CD4-positive, alpha-beta T cell treated with Interleukin-12 subunit alpha and Interleukin-12 subunit beta, for 1 hour (primary cell): ENCODE measurements at regions not wholly inside any gene's neighbourhood (a gene's known extent, or its start where the extent isn't known, plus 50 kb on each side); places are given as distances from the start of the nearest gene placed in this dataset.
"Not testable (repeated sequence)": the region's sequence is repeated elsewhere in the genome, so short reads cannot be mapped to it uniquely, and the experiment has no call there.

ENCODE experiments used
- DNase-seq: peaks from one replicate; pipeline ENCODE4 v3.0.0-alpha.2; 2020

DNA sequence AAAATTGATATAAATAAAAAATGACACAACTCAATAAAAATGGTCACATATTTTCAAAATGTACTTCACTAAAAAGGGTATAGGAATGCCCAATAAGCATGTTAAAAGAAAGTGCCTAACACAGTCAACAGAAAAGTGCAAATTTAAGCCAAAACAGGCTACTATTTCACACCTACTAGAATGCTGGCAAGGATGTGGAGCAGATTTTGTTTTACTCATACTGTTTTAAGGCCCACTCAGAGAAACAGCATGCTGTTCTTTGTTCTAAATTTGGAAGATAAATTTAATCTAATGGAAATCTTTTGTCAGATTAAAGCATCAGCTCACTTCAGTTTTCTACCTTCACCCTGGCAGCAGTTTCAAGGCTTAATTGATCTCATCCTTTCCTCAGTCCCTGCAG is 576.8 kb upstream of the HS3ST1 start:
- DNase-seq: no peak

DNA sequence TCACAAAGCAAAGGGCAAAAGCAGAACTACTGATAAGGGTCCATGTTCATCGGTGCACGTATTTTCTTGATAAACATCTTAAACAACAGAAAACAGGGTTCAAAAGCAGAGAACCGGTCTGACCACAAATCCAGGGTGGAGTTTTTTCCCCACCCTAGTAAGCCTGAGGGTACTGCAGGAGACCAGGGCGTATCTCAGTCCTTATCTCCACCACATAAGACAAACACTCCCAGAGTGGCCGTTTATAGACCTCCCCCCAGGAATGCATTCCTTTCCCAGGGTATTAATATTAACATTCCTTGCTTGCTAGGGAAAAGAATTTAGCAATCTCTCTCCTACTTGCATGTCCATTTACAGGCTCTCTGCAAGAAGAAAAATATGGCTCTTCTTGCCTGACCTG is 567.9 kb upstream of the HS3ST1 start:
- not testable (repeated sequence) for DNase-seq

DNA sequence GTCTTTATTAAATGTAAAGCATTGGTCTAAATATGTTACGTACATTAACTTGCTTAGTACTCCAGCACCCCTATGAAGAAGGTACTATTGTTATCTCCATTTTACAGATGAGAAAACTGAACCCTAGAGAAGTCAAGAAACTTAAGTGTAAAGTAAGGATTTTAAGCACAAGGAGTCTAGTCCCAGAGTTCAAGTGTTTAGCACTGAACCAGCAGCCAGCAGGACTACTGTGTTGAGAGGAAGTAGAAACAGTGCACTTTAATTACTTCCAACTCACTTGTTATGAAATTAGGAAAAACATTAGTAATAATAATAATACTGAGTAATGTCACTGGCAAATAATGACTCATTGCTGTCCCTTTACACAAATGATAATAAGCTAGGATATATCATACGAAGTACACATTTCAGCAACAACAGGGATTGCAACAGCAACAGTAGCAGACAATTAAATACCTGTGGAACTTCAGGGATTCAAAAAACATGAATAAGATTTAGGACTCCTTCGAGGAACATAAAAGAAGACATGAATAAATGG is 548.1 kb upstream of the HS3ST1 start:
- no peak for DNase-seq

DNA sequence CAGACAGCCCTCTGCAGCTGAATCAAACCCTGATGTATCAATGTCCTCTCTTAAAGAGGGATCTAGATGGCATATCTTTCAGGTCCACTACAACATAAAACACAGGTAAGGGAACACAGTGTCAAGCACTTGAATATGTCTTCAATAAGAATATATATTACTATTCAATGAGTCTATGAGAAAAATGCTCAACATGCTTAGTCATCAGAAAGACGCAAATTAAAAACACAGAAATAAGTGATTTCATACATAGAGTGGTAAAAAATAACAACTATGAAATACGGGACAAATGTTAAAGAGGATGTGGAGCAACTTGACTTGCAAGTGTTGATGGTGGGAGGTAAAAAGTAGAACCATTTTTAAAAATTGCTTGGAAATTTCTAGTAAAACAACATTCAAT is 544.6 kb upstream of the HS3ST1 start:
- DNase-seq: no peak

DNA sequence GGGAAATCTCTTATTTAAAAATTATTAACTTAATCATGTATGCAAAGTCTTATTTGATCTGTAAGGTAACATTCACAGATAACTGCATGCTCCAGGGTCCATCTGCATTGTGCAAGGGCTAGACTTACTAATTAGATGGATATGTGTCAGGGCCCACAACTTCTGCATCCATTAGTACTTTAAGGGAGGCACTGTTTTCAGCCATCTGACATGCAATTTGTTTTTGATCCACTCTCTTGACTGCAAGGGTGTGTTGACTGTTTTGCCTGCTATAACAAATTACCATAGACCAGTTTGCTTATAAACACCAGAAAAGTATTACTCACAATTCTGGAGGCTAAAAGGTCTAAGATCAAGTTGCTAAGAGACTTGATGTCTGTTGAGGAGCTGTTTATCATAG is 542.1 kb upstream of the HS3ST1 start:
- DNase-seq: no peak

DNA sequence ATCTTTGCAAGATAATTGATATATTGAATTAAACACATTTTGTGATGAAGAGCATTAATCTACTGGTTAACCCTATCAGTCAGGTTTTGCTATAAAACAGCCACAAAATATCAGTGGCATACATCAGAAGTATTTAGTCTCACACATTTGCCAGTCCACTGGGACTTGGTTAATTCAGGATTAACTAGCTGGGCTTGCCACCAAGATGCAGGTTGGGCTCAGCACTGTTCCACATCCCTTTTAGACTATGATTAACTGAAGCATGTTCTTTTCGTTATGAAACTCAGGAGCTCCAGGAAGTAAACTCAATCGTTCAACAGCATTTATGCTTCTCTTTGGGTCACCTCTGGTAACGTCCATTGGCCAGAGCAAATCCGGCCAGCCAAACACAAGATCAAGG is 538.1 kb upstream of the HS3ST1 start:
- no peak for DNase-seq

DNA sequence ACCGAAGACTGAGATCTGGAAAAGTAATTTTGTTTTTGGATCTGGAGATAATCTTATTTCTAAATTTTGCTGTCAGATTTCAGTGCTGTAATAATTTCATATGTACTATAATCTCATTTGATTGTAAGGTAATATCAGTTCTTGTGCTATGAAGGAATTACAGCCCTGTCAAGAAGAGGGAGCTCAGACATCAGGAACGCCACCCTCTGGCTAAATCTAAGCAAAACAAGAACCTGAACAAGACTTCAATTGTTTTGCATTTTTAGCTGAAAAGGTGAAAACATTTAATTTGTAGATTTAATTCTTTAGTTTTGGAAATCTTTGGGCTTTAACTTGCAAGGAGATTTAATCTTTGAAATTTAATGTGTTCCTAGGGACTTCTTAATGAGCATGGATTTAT is 525.4 kb upstream of the HS3ST1 start:
- no peak for DNase-seq

DNA sequence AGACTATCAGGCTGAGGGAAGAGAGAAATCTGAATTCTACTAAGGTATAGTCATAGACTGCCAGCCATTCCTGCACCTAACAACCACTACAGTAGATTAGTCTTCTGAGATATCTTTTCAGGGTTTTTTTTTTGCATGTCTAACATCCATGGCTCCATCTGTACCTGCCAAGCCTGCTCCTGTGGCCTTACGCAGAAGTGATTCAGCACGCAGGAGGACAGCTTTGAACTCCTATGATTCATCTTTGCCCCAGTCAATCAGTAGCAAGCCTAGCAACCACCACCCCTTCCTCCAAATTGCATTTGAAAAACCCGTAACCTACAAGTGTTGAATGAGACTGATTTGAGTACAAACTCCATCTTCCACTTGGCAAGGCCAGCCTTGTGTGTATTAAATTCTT is 520.7 kb upstream of the HS3ST1 start:
- DNase-seq: no peak

DNA sequence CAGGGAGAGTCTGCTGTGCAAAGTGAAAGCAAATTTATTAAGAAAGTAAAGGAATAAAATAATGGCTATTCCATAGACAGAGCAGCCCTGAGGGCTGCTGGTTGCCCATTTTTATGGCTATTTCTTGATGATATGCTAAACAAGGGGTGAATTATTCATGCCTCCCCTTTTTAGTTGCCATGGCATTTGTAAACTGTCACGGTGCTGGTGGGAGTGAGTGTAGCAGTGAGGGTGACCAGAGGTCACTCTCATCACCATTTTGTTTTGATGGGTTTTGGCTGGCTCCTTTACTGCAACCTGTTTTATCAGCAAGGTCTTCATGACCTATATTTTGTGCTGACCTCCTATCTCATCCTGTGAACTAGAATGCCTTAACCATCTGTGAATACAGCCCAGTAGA is 518.9 kb upstream of the HS3ST1 start:
- not testable (repeated sequence) for DNase-seq

DNA sequence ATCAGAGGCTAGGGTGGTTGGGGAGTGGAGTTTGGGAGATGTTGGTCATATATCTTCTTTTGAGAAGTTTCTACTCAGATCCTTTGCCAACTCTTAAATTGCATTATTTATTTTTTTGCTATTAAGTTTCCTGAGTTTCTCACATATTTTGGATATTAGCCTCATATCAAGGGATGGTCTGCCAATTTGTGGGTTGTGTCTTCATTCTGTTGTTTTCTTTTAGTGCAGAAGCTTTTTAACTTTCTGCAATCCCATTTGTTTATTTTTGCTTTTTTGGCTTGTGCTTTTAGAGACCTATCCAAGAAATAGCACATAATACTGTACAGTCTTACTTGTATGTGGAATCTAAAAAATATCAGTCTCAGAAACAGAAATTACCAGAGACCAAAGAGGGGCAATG is 509.2 kb upstream of the HS3ST1 start:
- DNase-seq: no peak

DNA sequence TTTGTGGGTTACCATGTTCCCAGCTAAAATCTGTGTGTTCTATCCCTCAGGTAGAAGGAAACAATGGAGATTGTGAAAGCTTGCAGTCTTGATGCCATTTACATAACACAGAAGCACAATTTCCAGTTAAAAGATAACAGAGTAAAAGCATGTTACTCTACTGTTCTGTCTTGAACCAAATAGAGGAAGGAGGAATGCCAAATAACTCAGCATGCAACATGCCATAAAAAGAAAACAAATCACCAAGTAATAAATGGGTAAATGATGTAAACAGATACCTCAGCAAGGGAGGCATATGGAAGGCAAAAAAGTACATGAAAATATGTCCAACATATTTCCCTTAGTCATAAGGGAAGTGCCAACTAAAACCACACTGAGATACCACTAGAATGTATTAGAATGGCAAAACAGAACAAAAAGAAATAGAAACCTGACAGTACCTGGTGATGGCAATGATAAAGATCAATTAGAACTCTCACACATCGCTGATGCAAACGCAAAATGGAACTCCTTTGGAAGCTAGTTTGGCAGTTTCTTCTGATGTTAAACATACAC is 502.6 kb upstream of the HS3ST1 start:
- no peak for DNase-seq

DNA sequence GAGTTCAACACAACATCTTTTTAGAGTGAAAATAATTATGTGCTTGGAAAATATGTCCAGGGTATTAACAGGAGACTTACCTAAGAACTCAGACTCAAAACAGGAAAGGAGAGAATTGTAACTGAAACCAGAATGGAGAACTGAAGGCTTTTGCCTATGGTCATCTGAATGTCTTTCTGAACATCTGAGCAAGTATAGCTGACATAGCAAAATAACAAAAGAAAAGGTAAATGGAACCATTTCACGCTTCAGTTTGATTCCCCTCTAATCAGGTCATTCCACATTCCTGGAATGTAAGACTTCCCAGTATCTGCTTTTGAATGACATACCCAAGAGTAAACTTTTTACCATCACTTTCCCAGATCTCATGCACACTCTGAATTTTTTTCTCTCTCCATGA is 500.4 kb upstream of the HS3ST1 start:
- DNase-seq: no peak

DNA sequence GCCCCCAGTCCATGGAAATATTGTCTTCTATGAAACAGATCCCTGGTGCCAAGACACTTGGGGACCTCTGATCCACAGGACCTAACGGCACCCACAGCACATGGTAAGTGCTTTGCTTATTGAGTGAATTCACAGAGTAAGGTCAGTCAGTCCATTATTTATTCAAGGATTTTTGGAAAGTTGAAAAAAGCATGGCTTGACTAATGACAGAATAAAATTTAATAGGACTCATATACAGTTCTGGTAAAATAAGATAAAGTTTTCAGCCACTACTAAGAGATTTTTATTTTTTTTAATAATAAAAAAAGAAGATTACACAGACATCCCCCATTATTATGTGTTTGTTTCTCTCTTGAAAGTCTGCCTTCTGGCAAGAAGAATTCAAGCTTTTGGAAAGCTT is 490.6 kb upstream of the HS3ST1 start:
- no peak for DNase-seq

DNA sequence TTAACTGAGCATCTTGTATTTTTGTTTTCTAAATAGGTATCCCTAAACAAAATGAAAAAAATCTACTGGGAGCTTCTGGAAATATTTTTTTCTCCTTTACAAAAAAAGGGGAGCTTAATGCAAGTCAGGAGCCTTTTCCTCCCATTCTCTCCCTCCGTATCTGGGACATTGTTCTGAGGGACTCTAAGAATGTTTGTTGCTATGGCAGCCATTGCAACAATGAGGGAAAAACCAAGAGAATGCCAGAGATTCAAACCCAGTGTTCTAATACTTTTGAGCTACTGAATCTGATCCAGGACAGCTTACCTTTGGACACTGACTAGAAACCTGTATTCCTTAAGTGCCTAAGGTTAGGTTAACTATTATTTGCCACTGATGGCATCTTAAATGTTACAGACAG is 485.7 kb upstream of the HS3ST1 start:
- DNase-seq: no peak

DNA sequence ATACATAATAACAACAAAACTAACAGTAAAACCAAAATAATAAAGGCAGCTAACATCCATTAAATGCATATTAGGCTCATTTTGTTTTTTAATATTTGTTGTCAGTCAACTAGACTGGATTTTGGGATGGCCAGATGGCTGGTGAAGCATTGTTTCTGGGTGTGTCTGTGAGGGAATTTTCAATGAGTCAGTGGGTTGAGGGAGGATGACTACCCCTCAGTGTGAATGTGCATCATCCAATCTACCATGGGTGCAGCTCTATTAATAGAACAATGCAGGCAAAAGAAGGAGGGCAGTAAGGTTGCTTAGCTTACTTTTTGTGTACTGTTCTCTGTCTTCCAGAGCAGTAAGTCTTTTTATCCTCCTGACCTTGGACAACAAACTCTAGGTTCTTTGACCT is 484.2 kb upstream of the HS3ST1 start:
- DNase-seq: no peak

DNA sequence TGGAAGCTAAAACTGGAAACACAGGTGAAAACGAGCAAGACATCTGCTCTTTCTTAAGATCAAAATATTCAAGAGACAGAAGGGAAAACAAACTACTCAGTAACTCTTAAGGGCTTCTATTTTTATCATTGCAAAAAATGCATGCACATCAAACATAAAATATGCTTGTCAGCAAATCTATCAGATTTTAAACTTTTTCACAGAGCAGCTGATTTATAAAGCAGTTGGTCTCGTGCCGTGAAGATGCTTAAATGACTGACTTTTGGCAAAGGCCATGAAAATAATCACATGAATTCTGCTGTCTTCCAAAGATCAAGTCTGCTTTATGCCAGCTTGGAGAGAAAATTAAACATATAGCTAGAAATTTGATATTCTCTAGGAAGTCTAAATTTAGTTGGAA is 482.1 kb upstream of the HS3ST1 start:
- DNase-seq: no peak

DNA sequence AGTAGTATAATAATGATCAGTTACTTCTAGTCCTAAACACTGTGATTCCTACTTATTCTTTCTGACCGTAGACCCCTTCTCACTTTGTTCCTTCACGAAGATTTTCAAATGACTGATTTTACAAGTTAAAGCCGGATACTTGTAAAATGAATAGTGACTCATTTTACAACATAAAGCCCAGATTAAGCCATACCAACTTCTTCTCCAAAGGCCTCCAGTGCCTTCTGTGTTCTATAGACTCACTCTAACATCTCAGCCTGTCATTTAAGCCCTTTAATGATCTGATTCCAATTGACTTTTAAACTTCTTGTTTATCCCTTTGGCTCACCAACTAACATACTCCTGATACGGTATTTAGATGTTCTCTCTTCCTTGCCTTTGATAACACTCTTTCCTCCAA is 480.0 kb upstream of the HS3ST1 start:
- DNase-seq: no peak

DNA sequence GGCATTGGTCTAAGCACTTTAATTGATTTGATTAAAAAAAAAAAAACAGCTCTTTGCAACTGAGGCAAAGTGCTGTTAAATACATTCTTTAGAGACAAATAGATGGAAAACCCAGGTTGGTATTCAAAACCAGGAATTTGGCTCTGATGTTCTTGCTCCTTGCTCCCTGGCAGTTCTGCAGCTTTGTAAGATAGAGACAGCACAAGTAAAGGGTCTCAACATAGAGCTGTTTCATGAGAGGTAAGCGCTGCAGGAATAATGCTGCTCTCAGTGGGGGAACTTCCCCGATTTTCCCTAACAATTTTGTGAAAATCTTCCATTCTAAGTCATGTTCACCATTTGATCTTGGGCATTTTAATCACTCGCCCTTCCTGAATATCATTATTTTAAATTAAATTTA is 479.5 kb upstream of the HS3ST1 start:
- DNase-seq: no peak

DNA sequence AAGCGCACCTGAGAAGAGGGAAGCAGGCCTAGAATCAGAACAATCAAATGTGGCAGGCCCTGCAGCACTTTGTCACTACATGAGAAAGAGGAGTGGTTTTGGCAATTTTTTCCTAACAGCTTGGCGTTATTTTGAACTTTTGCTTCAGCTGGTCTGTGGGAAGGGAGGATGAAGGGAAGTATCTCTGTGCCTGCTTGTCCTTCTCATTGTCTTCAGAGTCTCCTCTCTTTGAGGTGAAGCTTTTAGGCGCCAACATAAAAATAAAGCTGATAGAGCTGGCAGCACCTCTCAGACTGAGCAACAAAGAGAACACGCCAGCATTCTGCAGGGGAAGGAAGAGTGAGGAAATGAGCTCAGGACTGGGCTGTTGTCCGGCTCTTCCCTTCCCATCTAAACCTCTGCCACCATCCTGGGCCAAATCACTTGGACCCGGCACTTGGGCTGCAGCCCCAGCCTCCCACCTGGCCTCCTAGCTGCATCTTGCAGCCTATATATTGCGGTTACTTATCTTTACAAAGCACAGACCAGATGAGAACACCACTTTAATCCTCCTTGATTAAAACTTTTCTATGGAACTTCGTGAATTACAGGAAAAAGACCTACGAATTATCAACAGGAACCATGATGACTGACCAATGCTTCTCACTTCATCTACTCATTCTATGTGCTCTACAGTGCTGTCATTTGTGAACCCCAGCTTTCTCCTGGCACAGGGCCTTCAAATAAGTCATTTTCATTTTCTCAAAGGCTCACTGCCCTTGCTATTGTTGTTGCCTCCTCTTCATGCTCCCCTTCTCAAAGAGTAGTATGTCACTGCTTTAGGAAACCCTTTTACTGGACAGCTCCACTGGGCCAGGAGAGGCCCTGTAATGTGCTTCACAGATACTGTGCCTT is 476.4 kb upstream of the HS3ST1 start:
- DNase-seq: no peak

DNA sequence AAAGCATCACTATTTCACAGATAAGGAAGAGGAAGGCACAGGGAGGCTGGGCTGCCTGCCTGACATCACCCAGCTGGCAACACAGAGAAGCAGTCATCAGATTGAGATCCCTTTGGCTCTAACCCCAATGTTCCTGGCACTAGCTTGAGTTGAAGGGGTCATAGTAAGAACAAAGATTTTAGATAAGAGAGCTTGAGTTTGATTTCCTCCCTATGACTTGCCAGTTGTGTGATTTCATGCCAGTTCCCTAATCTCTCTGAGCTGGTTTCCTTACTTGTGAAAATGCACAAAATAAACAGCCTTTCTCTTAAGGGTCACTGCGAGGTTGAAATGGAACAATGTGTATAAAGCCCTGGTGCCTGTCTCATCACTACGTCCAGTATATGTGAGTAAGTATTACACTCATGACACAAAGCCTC is 475.4 kb upstream of the HS3ST1 start:
- no peak for DNase-seq

DNA sequence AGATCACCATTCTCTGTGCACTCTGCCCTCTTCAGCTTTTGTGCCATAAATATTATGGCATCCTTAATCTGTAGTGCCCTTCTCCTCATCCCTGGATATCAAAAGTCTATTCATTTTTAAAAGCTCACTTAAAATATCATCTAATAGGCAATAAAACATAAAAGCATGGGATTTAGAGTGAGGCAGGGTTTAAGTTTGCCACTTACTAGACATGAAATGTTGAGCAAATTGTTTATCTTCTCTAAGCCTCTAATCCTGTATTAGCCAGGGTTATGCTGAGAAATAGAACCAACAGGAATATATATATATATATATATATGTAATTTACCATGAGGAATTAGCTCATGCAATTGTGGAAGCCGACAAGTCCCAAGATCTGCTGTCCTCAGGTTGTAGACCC is 472.4 kb upstream of the HS3ST1 start:
- DNase-seq: no peak

DNA sequence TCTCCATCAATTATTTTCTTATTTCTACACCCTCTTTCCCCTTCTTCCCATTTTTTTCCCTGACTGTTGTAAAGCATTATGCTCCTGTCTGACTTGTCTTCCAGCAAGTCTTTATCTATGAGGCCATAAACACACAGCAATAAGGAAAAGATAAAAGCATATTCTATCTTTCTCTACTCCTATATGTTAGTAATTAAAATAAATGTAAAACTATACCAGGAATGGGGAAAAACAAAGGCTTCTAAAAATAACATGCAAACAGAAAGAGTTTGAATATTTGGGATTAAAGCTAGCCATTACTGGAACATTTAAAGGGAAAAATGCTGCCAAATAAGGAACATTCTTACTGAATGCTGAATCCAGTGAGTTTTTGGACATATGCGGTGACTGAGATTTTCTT is 471.7 kb upstream of the HS3ST1 start:
- DNase-seq: no peak

DNA sequence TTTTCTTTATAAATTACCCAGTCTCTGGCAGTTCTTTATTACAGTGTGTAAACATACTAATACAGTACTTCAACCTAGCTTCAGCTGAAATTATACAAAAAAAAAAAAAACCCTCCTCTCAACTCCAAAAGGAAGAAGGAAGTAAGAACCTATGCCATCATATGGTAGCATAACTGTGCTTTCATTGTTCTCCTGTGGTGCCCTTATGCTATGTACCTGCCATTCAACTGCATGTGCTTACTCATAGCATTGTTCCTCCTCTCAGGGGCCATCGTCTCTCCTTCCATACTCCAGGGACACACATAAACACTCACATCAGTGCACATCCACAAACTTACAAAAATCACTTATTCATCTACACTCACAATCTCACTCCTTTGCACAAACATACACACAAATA is 470.1 kb upstream of the HS3ST1 start:
- no peak for DNase-seq

DNA sequence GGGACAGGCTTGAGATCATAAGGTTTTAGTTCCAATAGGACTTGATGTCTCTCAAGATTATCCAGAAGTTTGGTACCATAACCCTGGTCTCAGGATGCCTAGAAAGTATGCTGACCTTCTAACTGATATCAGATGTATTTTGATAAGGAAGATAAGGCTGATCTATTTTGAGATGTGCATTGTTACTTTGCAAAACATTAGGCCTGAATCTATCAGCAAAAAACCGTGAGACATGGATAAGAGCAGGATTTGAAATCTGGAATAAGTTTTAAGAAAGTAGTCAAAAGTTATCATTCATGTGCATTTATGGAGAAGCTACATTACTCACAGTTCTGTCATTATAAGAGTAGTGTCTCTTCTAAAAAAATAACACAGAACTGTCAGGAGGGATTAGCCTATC is 467.1 kb upstream of the HS3ST1 start:
- no peak for DNase-seq

DNA sequence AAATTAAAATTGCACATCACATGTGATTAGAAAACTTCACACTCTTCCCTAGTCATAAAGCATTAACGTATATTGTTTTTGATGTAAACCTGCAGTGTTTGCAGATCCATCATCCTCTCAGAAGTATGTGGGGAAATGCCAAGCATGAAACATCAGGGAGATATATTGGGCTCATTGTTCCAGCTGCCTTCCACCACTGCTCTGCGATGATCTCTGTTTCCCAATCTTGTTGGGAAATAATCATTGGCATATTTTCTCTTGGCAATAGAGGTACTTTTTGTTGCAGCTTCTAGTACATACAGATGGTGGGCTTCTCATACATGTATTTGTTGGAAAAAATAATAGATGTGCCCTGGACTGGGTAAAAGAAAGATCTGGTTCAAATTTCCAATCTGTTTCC is 466.3 kb upstream of the HS3ST1 start:
- DNase-seq: no peak
